HCT116 (cell line): ENCODE measurements at regions not wholly inside any gene's neighbourhood (a gene's known extent, or its start where the extent isn't known, plus 50 kb on each side); places are given as distances from the start of the nearest gene placed in this dataset.

Experiments used
- CEBPB ChIP-seq: IDR thresholded peaks from 2 replicates; pipeline ENCODE4 v1.6.1; 2012; ENCODE audit warnings: low read depth
- CTCF ChIP-seq, 3 experiments: fragments of 200-600 bp in 1 of 3; sonication (generic) in 1 of 3; IDR thresholded peaks in 2 of 3; conservative IDR thresholded peaks in 1 of 3; 2 replicates each; pipeline ENCODE4 v1.5.1; 2012 to 2017; ENCODE audit warnings: low read depth in 2 of 3, low read length in 2 of 3, antibody characterized with exemption in 1 of 3, borderline replicate concordance in 1 of 3, control low read depth in 1 of 3, mild to moderate bottlenecking in 1 of 3, mixed read lengths in 1 of 3, mixed run types in 1 of 3, moderate library complexity in 1 of 3; ENCODE audit not compliant: insufficient read depth in 1 of 3
- EZH2phosphoT487 ChIP-seq: fragments of 200-600 bp; IDR thresholded peaks from 2 replicates; pipeline ENCODE4 v1.6.1; 2018; ENCODE audit warnings: antibody characterized with exemption, borderline replicate concordance
- MAX ChIP-seq: IDR thresholded peaks from 2 replicates; pipeline ENCODE4 v1.6.1; 2012
- POLR2A ChIP-seq: IDR thresholded peaks from 2 replicates; pipeline ENCODE4 v1.7.0; 2011; ENCODE audit warnings: borderline replicate concordance; ENCODE audit not compliant: insufficient read depth, insufficient read length; ENCODE audit errors: extremely low read depth
- RAD21 ChIP-seq: IDR thresholded peaks from 2 replicates; pipeline ENCODE4 v1.6.1; 2012; ENCODE audit warnings: low read depth, mild to moderate bottlenecking
- REST ChIP-seq: IDR thresholded peaks from 2 replicates; pipeline ENCODE4 v1.6.1; 2012; ENCODE audit warnings: low read depth
- SRF ChIP-seq: IDR thresholded peaks from 2 replicates; pipeline ENCODE4 v1.6.1; 2012; ENCODE audit warnings: low read depth
- YY1 ChIP-seq: IDR thresholded peaks from 2 replicates; pipeline ENCODE4 v1.6.1; 2011; ENCODE audit warnings: low read length, low read depth, moderate library complexity, mild to moderate bottlenecking; ENCODE audit not compliant: insufficient replicate concordance; ENCODE audit errors: extremely low read depth
- ZBTB33 ChIP-seq: IDR thresholded peaks from 2 replicates; pipeline ENCODE4 v1.6.1; 2011; ENCODE audit warnings: mild to moderate bottlenecking, low read length, moderate library complexity; ENCODE audit not compliant: insufficient replicate concordance; ENCODE audit errors: extremely low read depth
- ZFX ChIP-seq: fragments of 450-650 bp; IDR thresholded peaks from 2 replicates; pipeline ENCODE4 v1.6.1; 2017
- ZNF274 ChIP-seq: fragments of 200-500 bp; sonication (Bioruptor generic); IDR thresholded peaks from 2 replicates; pipeline ENCODE4 v1.6.1; 2014; ENCODE audit warnings: mild to moderate bottlenecking, low read depth, low read length, inconsistent platforms

GRCh38 chr1:209531549-209531948 is 52.0 kb upstream of the CAMK1G start:
- no peak for TF ChIP-seq CTCF (IDR thresholded peaks at IDR 0.05 in 2 of 3, conservative IDR thresholded peaks at IDR 0.05 in 1 of 3; ENCODE audit: borderline replicate concordance in 1 of 3, insufficient read depth in 1 of 3, low read depth in 2 of 3, low read length in 2 of 3)
- TF ChIP-seq EZH2phosphoT487: no peak
- TF ChIP-seq REST: no peak
- TF ChIP-seq RAD21: no peak
- no peak for TF ChIP-seq POLR2A
- no peak for TF ChIP-seq MAX
- TF ChIP-seq SRF: no peak
- TF ChIP-seq ZNF274: no peak
- TF ChIP-seq ZBTB33: no peak
- no peak for TF ChIP-seq YY1
- TF ChIP-seq CEBPB: no peak
- no peak for TF ChIP-seq ZFX
